ENCODE measurements at regions not wholly inside any gene's neighbourhood (a gene's known extent, or its start where the extent isn't known, plus 50 kb on each side); places are given as distances from the start of the nearest gene placed in this dataset.

DNA sequence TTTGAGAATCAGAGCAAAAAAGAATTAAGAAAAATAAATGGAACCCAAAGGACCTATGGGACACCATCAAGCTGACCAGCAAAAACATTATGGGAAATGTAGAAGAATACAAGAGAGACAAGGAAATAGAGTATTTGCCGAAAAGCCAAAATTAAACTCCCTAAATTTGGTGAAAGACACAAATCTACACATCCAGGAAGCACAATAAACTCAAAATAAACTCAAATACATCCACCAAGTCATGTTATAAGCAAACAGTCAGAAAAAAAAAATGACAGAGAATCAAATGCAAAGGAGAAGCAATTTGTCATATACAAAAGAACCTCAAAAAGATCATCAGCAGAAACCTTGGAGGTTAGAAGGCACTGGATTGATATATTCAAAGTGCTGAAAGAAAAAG is 105.4 kb downstream of the ZNF33B start:
- TF ChIP-seq, protein P1, sequence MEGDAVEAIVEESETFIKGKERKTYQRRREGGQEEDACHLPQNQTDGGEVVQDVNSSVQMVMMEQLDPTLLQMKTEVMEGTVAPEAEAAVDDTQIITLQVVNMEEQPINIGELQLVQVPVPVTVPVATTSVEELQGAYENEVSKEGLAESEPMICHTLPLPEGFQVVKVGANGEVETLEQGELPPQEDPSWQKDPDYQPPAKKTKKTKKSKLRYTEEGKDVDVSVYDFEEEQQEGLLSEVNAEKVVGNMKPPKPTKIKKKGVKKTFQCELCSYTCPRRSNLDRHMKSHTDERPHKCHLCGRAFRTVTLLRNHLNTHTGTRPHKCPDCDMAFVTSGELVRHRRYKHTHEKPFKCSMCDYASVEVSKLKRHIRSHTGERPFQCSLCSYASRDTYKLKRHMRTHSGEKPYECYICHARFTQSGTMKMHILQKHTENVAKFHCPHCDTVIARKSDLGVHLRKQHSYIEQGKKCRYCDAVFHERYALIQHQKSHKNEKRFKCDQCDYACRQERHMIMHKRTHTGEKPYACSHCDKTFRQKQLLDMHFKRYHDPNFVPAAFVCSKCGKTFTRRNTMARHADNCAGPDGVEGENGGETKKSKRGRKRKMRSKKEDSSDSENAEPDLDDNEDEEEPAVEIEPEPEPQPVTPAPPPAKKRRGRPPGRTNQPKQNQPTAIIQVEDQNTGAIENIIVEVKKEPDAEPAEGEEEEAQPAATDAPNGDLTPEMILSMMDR (IDR thresholded peaks at IDR 0.05 in 8 of 11, conservative IDR thresholded peaks at IDR 0.05 in 3 of 11): no peak
- no peak for TF ChIP-seq POLR2A (IDR thresholded peaks at IDR 0.05)
- no peak for TF ChIP-seq POLR2AphosphoS5 (IDR thresholded peaks at IDR 0.05)
